NCI-H510A treated with DMSO at 0.1 percent for 48 hours (cell line): ENCODE measurements at regions not wholly inside any gene's neighbourhood (a gene's known extent, or its start where the extent isn't known, plus 50 kb on each side); places are given as distances from the start of the nearest gene placed in this dataset.
"Not testable (repeated sequence)": the region's sequence is repeated elsewhere in the genome, so short reads cannot be mapped to it uniquely, and the experiment has no call there.

ENCODE experiments used
- DNase-seq: peaks from one replicate; lab custom pipeline; 2025; lab: John Stamatoyannopoulos, UW

DNA sequence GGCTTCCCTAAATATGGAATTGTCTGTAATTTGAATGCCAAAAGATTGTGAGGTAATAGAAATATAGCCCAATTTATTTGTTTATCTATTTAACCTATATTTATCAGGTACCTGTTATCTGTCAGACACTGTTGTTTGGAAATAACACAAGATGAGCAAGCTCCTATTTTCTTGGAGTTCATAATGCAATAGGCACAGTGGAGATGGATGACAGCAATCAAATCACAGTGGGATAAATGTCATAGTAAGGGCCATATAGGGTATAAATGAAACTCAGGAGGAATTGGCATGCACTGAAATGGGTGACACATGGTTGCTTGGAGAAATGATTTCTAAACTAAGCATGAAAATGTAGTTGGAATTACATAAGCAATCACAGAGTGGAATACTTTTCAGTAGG, 761.8 kb upstream of the MBL2 start:
- DNase-seq, result no peak

DNA sequence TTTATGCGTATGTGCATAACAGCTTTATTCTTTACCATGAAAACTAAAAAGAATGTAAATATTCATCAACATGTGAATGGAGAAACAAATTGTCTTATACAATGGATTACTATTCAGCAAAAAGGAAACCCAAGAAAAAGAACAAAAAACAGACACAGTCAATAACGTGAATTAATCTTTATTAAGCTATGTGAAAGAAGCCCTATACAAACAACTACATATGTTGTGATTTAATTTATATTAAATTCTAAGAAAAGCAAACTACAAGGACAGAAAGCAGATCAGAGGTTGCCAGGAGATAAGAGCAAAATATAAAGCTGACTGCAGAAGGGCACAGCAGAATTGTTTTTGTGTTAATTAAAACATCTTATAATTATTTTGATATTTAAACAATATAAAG, 756.4 kb upstream of the MBL2 start:
- no peak for DNase-seq

DNA sequence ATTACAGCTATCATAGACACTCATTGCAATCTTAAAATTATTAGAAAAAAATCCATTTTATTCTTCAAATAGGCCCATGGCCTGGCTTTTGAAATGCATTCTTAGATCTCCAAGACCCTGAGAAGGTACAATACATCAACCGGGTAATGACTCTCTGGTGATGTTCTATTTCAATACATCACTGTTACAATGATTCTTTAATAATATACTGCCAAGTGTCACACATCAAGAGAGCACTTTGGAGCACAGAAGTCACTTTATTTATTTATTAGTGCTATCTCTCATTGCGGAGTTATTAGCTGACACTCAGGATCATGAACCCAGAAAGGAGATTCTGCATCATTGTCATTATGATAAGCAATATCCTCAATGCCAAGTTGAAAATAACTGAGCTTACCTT, 748.5 kb upstream of the MBL2 start:
- DNase-seq, result no peak

DNA sequence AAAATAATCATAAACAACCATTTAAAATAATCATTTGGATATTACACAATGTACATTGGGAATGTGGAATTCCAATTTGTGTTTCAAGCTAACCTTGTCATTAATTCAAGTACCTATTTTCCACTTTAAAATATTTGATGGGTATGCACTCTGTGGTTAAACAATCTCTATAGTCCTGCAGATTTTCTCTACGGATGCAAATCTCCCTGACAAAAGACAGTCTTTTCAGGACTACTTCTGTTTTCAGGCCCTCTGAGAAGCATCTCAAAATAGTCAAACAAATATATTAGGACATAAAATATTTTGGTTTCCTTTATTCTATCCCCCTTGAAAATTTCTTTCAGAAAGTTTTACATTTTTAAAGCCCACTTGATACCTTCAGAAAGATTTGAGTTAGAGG, 735.6 kb upstream of the MBL2 start:
- DNase-seq, result no peak

DNA sequence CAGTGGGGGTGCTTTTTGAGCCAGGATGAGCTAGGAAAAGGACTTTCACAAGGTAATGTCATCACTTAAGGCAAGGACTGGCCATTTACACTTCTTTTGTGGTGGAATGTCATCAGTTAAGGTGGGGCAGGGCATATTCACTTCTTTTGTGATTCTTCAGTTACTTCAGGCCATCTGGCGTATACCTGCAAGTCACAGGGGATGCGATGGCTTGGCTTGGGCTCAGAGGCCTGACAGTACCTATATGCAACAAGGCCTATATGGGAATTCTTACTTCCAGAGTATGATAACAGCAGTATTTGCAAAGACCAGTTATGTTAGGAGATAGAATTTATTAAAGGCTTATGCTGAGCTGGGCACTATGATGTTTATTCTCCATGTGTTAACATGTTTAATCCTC, 731.9 kb upstream of the MBL2 start:
- not testable (repeated sequence) for DNase-seq

DNA sequence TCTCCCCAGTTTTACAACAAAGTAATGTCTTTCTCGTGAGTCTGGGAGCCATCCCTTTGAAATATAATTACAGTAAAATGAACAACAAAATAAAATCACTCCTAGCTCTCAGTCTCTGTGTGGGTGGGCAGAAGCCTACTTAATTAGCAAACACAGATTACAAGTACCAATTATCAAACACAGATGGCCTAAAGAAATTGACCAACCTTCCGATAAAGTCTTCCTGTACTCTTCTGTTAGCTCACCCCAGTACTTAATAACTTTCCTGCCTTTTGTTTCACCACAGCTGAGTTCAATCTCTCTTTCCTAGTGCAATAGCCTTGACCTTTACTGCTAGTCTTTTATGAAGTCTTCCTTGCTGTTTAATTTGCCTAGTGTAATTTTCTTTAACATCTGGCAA, 719.2 kb upstream of the MBL2 start:
- no peak for DNase-seq

DNA sequence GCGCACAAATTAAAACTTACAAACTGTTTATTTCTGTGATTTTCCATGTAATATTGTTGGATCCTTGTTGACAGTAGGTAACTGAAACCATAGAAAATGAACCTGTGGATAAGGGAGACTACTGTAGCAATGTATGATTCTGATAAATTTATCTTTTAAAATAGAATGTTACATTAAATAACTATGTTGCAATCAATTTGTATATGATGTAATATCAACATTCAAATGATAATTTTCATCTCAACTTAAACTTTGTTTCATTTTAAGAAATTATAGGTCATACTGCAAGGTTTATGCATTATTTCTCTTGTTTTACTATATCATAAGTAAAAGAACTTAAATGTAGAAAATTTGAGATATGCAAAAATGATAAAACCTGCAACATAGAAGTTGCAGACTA, 718.0 kb upstream of the MBL2 start:
- DNase-seq, result no peak

DNA sequence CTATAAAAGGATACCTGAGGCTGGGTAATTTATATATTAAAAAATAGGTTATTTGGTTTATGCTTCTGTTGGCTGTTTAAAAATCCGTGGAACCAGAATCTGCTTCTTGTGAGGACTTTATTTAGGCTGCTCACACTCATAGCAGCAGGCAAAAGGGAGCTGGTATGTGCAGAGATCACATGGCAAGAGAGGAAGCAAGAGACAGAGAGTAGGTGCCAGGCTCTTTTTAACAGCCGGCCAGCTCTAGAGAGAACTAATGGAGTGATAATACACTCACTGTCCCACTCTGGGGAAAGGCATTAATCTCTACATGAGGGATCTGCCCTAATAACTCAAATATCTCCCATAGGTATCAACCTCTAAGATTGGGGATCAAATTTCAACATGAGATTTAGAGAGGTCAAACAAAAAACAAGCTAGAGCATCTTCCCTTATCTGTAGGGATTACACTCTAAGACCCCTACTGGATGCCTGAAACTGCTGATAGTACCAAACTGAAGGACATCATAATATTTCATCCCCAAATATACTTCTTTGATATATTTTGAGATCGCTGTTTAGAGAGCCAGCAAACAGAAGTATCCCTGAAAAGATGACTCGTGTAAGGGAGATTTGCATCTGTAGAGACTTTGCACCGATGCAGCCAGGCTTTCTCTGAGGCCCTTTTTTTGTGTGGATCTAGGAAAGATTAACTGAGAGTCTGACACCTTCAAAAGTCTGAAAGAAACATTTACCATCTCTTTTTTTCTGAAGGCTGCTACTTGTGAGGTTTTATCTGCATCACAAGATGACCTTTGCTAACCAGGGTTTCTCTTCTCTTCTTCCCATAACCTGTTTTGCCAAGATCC, 717.0 kb upstream of the MBL2 start:
- DNase-seq, result no peak

DNA sequence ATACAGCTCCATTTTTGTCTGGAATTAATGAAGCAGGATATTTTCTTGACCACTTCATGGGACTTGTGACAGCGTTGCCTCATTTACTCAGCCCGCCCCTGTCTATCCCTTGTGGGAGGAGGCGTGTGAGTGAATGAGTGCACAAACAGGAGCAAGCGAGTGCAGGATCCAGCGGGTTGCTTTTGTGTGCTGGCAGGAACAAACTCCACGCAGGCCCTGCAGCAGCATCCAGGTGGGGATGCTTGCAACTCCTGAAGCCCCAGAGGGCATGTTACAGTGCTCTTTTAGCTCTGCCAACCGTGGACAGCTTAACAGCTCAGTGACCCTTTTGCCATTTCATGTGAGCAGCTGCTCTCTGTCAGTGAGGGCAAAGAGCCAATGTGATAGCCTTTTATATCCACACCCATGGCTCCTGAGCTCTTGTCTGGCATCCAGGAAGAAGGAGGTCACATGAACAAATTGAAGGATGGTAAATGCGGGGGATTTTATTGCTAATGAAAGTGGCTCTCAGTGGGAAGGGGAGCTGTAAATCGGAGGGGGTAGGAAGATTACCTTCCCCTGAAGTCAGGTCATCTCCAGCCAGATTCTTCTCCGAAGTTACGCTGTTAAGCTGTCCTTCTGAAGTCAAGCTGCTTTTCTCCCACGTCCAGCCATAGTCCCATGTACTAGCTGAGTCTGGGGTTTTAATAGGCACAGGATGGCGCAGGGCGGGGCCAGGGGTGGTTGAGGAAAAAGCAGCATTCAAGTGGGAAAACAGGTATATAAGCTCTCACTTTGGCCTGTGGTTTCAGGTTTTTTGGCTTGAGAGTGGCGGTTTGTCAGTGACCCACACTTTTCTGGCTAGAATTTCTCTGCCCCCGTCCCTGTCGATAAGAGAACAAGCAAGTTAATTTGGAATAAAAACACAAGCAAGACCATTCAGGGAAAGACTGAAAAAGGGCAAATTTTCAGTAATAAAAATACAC, 714.7 kb upstream of the MBL2 start:
- DNase-seq, result no peak

DNA sequence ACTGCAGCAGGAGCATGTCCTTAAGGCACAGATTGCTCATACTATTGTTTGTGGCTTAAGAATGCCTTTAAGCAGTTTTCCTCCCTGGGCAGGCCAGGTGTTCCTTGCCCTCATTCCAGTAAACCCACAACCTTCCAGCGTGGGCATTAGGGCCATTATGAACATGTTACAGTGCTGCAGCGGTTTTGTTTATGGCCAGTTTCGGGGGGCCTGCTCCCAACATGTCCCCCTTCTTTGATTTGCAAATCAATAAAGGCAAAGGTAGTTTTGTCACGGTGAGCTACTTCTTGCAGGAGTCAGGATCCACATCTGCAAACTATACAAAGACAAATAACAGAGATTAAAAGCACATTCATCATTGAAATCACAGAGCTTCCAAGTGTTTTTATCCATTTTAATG, 712.8 kb upstream of the MBL2 start:
- not testable (repeated sequence) for DNase-seq

DNA sequence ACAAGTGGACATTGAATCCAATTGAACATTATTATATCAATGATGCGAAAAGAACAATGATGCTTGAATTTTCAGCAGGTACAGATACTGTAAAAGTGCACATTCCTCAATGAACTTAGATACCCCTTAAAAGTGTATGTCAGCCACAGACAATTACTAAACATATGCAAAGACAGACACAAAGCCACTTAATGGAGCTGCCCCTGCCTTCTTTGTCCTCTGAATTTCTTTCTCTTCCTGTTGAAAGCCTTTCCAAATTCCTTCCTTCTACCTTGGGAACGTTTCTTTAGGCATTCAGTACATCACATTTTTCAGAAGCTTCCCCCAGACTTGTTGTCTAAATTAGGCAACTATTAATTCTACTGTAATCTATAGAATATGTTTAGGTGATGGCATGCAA, 706.8 kb upstream of the MBL2 start:
- no peak for DNase-seq

DNA sequence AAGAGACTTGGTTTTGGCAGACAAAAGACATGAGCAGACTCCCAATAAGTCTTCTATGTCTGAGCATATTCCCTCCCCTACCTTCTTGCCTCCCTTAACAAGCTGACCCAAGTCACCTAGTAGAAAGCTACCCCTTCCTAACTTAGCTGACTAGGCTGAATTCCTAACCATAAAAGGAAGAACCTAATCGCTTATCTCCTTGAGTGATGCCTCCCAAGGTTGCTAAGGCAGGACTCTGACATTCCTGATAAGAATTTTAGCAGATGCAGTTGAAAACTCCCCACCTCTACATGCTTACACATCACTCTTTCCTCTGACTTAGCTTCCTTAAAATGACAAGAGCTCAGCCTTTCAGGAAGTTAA, 704.7 kb upstream of the MBL2 start:
- DNase-seq, result no peak

DNA sequence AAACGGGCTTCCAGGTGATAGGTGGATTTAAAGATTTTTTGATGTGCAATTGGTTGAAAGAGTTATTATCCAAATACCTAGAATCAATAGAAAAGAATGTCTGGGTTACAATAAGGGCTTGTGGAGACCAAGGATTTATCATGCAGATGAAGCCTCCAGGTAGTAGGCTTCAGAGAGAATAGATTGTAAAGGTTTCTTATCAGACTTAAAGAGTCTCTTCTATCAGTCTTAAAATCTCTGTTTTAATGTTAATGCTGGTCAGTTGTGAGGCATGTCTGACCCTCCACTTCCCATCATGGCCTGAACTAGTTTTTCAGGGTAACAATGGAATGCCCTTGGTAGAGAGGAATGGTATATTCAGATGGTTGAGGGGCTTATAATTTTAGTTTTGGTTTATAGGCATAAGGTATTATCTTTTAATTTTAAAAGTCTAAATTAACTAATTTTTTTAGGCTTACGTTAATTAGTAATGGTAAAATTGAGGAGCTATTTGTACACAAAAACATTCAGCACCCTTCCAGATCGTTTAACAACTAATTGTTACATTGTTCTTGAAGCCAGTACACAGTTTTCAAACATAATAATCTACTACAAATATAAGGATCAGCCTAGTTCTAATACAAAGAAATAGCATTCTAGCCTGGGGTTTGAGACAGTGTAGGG, 704.2 kb upstream of the MBL2 start:
- DNase-seq, result no peak

DNA sequence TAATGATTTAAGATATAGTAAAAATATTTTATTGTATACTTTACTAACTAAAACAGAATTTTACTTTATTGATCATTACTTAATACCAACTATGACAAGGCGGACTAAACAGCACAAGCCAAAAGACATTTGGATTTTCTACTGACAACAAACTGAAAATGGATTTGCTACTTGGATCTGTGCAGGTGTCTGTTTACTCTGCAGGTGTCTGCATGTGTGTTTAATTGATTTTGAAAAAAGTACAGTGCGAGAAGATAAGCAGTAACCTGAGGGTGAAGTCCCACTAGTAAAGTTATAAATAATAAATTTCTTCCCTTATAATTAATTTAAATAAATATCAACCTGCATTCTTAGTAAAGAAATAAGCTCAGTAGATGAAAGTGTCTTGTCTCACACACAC, 696.8 kb upstream of the MBL2 start:
- DNase-seq, result no peak

DNA sequence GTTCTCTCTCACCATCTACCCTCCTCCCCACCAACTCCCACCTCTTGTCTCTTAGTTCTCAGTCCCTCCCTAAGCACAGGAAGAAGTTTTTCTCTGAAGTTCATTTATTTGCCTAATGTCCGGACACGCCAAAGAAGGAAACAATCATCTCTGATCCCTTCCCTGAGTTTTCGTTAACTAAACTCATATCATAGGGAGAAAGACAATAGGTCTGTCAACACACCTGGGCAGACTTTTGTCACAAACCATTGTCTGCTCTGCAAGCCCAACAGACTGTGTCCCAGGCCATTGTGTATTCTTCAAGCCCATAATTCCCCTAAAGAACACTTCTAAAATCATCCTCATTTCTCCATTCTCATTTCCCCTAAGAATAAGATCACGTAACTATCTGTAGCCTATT, 691.0 kb upstream of the MBL2 start:
- DNase-seq, result no peak

DNA sequence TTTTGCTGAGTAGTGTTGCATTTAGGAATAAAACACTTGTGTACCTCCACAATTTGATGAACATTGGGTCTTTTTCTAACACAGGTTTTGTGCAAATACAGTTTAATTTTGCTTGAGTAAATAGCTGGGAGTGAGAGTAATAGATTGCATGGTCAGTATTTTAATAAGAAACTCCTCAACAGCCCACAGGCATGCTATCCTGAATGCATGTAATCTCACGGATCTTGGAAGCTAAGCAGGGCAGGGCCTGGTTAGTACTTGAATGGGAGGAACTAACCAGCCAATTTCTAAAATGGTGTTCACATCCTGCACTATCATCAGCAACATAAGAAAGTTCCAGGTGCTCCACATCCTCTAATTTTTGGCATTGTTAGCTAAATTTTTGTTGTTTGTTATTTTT, 685.4 kb upstream of the MBL2 start:
- DNase-seq, result no peak

DNA sequence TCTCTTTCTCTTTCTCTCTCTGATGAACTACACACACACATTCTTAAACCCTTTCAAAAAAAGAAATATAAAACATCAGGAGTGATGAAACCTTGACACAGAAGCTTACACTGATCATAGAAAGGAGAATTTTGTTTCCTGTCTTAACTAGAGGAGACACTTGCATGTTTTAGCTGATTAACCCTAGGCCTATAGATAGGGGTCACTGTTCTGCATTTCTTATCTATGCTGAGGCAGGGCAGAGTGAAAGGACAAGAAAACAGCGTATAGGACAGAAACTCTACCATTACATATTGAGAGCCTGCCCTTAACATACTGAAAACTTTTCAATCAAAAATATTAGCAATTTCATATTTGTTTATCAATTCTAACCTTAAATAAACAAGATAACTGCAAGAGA, 680.6 kb upstream of the MBL2 start:
- no peak for DNase-seq

DNA sequence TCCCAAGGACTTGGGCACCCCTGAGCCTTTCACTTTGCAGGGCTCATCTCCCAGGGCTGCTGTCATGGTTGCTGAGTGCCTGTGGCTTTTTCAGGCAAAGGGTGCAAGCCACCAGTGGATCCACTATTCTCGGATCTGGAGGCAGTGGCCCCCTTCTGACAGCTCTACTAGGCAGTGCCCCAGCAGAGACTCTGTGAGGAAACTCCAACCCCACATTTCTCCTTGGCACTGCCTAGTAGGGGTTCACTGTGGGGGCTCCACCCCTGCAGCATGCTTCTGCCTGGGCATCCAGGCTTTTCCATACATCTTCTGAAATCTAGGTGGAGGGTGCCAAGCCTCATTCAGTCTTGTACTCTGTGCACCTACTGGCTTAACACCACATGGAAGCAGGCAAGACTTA, 675.0 kb upstream of the MBL2 start:
- no peak for DNase-seq

DNA sequence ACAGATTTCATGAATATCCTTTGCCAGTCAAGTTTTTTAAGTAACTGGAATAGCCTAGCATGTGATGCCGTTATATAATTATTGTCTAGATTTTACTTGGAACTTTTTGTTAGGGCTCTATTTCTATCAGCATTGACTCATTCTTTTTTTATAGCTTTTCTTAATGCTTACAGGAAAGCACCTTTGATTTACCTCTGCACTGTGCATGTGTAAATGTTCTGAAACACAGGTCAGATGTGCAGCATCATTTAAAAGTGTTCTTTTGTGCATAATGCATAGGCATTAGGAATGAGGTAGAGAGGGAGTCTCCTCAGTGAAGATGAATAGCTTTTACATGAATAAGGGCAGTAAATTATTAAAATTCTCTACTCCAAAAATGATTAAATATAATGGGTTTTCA, 669.3 kb upstream of the MBL2 start:
- no peak for DNase-seq

DNA sequence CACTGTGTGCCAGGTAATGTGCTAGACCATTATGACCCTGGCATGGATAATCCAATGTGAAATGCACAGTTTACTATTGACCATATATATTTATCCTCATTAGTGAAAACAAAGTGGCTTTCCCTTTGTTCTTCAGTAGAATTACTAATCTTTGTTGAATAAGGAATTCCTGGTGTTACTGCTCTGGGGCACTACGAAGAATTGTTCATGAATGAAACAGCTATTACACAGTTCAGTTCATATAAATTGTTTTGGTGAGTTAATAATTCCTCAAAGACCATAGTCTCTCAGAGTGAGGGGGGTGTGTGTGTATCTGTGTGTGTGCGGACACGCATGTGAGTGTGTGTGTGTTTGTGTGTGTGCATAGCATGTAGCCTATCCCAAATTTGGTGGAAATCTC, 668.0 kb upstream of the MBL2 start:
- no peak for DNase-seq

DNA sequence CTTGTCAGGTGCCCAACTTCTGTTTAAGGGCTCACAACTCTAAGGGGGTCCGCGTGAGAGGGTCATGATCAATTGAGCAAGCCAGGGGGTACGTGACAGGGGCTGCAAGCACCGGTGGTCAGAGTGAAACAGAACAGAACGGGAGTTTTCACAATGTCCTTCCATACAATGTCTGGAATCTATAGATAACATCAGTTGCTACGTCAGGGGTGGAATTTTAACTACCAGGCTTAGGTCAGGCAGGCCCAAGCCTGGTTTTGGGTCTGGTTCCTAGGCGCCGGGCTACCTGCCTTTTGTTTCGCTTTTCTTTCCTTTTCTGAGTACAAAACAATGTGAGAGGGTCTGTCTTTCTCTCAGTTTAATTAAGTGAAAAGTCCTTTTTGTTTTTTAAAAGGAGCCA, 666.5 kb upstream of the MBL2 start:
- DNase-seq, result not testable (repeated sequence)

DNA sequence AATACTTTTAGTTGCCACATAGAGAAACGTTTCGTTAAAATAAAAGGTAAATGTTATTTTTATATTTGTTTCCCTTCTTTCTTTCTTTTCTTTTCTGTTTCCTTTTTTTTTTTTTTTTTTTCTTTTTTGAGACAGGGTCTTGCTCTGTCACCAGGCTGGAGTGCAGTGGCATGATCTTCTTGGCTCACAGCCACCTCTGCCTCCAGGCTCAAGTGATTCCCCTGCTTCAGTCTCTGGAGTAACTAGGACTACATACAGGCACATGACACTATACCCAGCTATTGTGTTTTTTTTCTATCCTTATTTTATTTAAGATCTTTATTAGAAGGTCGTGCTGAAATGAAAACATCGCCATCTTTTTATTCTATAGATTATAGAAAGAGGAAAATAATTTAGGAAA, 661.8 kb upstream of the MBL2 start:
- DNase-seq, result no peak

DNA sequence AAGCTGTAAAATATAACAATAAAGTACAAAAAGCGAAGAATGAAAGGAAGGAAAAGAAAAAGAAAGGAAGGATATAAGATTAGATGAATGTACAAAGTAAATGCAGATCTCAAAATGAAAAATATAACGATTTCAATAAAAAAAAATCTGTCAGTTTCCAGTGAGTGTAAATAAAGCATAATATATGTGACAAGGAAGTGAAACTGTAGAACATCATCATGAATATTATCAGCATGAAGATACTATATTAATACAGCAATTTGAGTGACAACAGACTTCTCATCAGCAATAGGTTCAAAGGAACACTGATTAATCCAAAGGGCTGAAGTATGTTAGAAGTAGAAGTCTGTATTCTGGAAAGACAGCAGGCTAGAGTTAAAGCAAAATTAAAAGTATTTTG, 659.5 kb upstream of the MBL2 start:
- no peak for DNase-seq
